Parathyroid adenoma (tissue), 2 donors: ENCODE measurements at regions not wholly inside any gene's neighbourhood (a gene's known extent, or its start where the extent isn't known, plus 50 kb on each side); places are given as distances from the start of the nearest gene placed in this dataset.
"Not testable (repeated sequence)": the region's sequence is repeated elsewhere in the genome, so short reads cannot be mapped to it uniquely, and the experiment has no call there.

Experiments
- H2AFZ ChIP-seq: fragments of 300-600 bp; sonication (generic); one replicate; pipeline ENCODE4 v1.7.0; 2017; ENCODE audit warnings: antibody characterized with exemption, mild to moderate bottlenecking
- H3K27ac ChIP-seq: fragments of 300-600 bp; sonication (generic); one replicate; pipeline ENCODE4 v1.7.0; 2017
- H3K27me3 ChIP-seq: fragments of 300-600 bp; sonication (generic); one replicate; pipeline ENCODE4 v1.7.0; 2017; ENCODE audit warnings: low read length; ENCODE audit not compliant: control insufficient read depth, insufficient read depth
- H3K36me3 ChIP-seq: fragments of 300-600 bp; sonication (generic); one replicate; pipeline ENCODE4 v1.7.0; 2017; ENCODE audit warnings: low read length; ENCODE audit not compliant: control insufficient read depth, insufficient read depth
- H3K4me1 ChIP-seq: fragments of 300-600 bp; sonication (generic); one replicate; pipeline ENCODE4 v1.7.0; 2017; ENCODE audit warnings: control low read depth
- H3K4me2 ChIP-seq: fragments of 300-600 bp; sonication (generic); one replicate; pipeline ENCODE4 v1.7.0; 2017; ENCODE audit warnings: low read length
- H3K4me3 ChIP-seq: fragments of 300-600 bp; sonication (generic); one replicate; pipeline ENCODE4 v1.7.0; 2017; ENCODE audit warnings: low read depth, low read length
- H3K79me2 ChIP-seq: fragments of 300-600 bp; sonication (generic); one replicate; pipeline ENCODE4 v1.7.0; 2017; ENCODE audit warnings: control low read depth
- H3K9ac ChIP-seq: fragments of 300-600 bp; sonication (generic); one replicate; pipeline ENCODE4 v1.7.0; 2017; ENCODE audit warnings: mild to moderate bottlenecking
- H3K9me3 ChIP-seq: fragments of 300-600 bp; sonication (generic); one replicate; pipeline ENCODE4 v1.7.0; 2017; ENCODE audit warnings: low read length; ENCODE audit not compliant: control insufficient read depth
- CTCF ChIP-seq: fragments of 300-600 bp; sonication (generic); IDR thresholded peaks from one replicate; pipeline ENCODE4 v1.7.0; 2017; ENCODE audit warnings: antibody characterized with exemption, mild to moderate bottlenecking
- donor health status: primary hyperparathyroidism.

- Histone ChIP-seq H3K4me1 (no peaks in the 10 kb centered on the region), H3K27me3 (no peaks in the 10 kb centered on the region), H3K4me3 (no peak overlapping the region), H3K27ac (no peak overlapping the region), H3K36me3 (no peaks in the 10 kb centered on the region), H3K9me3 (no peaks in the 10 kb centered on the region), H3K4me2 (no peak overlapping the region), H2AFZ (no peak overlapping the region), H3K9ac (no peak overlapping the region), H3K79me2 (no peaks in the 10 kb centered on the region)
- no peak for TF ChIP-seq CTCF
Observed at GRCh38 chr6:102815207-102815606, 1421.7 kb downstream of the GRIK2 start.

GRCh38 chr6:102813489-102814275 lies 1420.2 kb downstream of the GRIK2 start:
- H2AFZ ChIP-seq = no peak overlapping the region
- H3K36me3 ChIP-seq = no peaks in the 10 kb centered on the region
- H3K79me2 ChIP-seq = no peaks in the 10 kb centered on the region
- H3K4me2 ChIP-seq = no peak overlapping the region
- TF ChIP-seq CTCF = no peak
- no peaks in the 10 kb centered on the region for H3K9me3 ChIP-seq
- H3K4me3 ChIP-seq = no peak overlapping the region
- no peaks in the 10 kb centered on the region for H3K4me1 ChIP-seq
- H3K27me3 ChIP-seq = no peaks in the 10 kb centered on the region
- H3K9ac ChIP-seq = no peak overlapping the region
- no peak overlapping the region for H3K27ac ChIP-seq

- no peaks in the 10 kb centered on the region for H3K27me3 ChIP-seq
- H3K9ac ChIP-seq = no peak overlapping the region
- TF ChIP-seq CTCF = no peak
- no peak overlapping the region for H3K4me2 ChIP-seq
- H3K36me3 ChIP-seq = no peaks in the 10 kb centered on the region
- H3K79me2 ChIP-seq = no peaks in the 10 kb centered on the region
- no peaks in the 10 kb centered on the region for H3K4me1 ChIP-seq
- no peak overlapping the region for H3K27ac ChIP-seq
- H3K9me3 ChIP-seq = no peaks in the 10 kb centered on the region
- no peak overlapping the region for H3K4me3 ChIP-seq
- H2AFZ ChIP-seq = no peak overlapping the region
Observed at GRCh38 chr6:102812242-102812641, 1418.7 kb downstream of the GRIK2 start.

GRCh38 chr6:102808944-102809505 lies 1415.5 kb downstream of the GRIK2 start:
- not testable (repeated sequence) for H3K36me3 ChIP-seq, H3K27me3 ChIP-seq, H3K4me2 ChIP-seq, H3K79me2 ChIP-seq, H3K4me3 ChIP-seq, H2AFZ ChIP-seq, H3K9me3 ChIP-seq, H3K27ac ChIP-seq, H3K4me1 ChIP-seq, H3K9ac ChIP-seq

- no peak overlapping the region for H3K27ac ChIP-seq
Observed at GRCh38 chr6:102799051-102799450, 1405.5 kb downstream of the GRIK2 start.

More at GRCh38 chr6:102799051-102799450, 1405.5 kb downstream of the GRIK2 start:
- no peaks in the 10 kb centered on the region for H3K27me3 ChIP-seq
- no peaks in the 10 kb centered on the region for H3K9me3 ChIP-seq
- H3K4me2 ChIP-seq = no peak overlapping the region
- no peak overlapping the region for H2AFZ ChIP-seq
- H3K4me1 ChIP-seq = no peaks in the 10 kb centered on the region
- no peaks in the 10 kb centered on the region for H3K36me3 ChIP-seq
- H3K4me3 ChIP-seq = no peak overlapping the region
- H3K9ac ChIP-seq = no peak overlapping the region
- TF ChIP-seq CTCF = no peak
- H3K79me2 ChIP-seq = no peaks in the 10 kb centered on the region
